NCI-H187 (cell line): ENCODE measurements at regions not wholly inside any gene's neighbourhood (a gene's known extent, or its start where the extent isn't known, plus 50 kb on each side); places are given as distances from the start of the nearest gene placed in this dataset.

Source experiments
- DNase-seq, 2 experiments: peaks; one replicate each; lab custom pipeline; 2025; lab: John Stamatoyannopoulos, UW

DNA sequence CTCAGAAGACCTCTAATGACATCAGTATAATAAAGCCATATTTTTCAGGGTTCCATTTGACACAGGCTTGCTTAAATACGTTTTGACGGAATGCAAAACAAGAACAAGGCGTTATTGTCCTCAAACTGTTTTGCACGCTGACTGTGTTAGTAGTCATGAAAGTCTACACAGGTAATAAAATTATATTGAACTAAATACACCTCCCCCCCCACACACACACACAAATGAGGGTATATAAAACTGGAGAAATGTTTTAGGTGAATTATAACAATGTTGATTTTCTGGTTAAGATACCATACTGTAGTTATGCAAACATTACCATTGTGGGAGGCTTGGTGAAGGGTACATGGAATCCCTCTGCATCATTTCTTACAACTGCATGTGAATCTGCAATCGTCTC is 257.1 kb upstream of the ARRDC4 start:
- DNase-seq = no peak

DNA sequence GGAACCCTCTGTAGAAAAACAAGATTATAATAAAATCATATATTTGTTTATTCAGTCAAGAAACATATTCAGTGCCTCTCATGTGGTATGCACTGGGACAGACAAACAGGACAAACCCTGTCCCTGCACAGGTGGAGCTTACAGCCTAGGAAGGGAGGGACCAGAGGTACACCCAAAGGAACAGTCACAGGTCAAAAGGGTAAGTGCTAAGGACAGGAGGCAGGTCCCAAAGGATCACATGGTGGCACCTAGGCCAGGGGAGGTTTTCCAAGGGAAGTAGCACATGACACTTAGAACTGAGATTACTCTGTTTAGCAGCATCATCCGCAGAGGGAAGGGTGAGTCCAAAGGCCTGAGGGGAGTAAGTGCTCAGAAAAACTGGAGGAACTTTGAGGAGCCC is 254.4 kb upstream of the ARRDC4 start:
- DNase-seq = no peak

DNA sequence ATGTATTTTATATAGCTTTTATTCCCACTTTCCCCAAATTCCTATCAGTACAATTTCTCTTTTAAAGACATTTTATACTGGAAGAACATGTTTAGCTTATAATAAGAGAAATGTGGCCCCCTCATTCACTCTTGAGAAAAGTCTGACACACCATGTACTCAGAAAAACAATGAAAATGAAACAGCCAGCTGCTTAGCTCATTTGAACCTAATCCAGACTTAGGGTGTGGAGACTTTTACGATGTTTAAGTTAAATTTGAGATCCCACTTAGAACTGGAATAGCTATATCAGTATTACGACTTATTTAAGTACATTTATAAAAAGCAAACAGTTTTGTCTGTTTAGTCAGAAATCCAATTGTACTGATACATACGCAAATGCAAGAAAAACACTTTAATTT is 252.3 kb upstream of the ARRDC4 start:
- DNase-seq = no peak

DNA sequence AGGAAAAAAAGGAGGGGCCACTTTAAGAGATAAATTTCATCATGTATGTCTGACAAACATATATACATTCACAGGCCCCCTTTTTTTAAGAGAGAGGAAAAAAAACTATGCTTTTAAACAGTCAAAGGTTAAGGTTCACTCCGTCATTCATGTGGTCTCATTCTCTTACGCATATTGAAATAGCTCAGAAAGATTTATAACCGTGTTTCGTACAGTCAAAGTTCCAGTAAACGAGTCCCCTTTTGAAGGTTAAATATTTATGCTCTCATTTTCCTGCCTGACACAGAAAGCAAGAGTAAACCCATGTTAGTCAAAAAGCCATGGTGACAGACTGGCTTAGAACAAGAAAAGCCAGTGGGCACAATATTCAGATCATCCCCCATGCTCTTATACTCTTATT is 248.0 kb upstream of the ARRDC4 start:
- DNase-seq = no peak

DNA sequence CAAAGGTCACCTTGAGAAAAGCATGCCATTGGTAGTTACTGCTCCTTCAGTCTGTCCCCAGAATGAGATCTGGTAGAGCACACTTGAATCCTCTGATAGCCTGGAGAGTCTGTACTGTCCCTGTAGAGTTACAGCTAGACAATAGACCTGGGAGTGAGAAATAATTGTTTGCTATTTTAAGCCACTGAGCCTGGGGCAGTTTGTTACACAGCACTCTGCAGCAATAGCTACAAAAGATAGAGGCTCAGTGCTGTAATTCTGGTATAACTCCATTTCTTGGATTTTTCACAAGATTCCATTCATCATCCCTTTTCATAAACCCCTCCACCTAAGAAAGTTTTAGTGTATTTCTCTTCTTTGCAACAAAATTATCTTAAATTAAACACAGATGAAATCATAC is 242.7 kb upstream of the ARRDC4 start:
- no peak for DNase-seq

DNA sequence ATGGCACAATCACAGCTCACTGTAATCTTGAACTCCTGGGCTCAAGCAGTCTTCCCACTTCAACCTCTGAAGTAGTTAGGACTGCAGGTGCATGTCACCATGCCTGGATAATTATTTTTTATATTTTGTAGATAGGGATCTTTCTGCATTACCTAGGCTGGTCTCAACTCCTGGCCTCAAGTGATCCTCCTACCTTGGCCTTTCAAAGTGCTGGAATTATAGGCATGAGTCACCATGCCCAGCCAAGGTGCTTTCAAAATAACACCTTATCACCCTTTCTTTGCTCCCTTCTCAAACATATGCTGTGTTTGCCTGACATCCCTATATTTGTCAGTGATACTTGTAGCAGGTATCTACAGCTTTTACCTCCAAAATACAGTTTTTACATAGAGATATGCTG is 242.0 kb upstream of the ARRDC4 start:
- DNase-seq = no peak

DNA sequence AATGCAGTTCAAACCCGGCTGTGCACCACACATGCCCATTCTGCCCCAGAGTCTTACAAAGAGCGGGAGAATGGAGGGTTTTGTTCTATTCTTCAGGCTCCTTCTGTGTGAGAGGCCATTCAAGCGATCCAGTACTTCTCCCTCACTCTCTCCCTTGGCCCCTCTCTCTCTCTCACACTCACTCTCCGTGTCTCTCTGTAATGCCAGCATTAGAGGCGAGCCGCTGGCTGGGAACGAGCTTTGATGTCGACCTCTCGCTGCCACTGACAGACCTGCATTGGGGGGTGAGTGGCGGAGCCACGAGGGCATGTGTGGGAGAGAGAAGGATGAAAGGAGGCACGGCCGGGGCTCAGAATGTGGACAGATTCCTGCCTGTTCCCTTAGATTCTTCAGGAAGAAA is 231.7 kb upstream of the ARRDC4 start:
- DNase-seq = no peak

DNA sequence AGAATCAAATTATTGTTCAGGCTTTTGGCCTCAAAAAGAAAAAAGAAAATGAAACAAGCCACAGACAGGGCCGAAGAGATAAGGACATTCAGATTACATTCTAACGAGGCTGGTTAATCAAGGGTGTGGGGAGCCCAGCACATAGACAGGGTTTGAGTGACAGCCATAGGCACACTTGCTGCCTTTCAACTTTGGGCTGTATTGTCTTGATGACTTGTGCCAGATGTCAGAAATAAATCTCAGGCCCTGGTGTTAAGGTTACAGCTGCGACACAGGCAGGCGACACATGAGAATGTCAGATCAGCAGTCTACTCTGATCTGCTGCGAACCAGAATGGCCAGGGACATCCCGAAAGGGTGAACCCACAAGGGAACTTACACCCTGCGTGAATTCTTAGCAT is 231.2 kb upstream of the ARRDC4 start:
- no peak for DNase-seq

DNA sequence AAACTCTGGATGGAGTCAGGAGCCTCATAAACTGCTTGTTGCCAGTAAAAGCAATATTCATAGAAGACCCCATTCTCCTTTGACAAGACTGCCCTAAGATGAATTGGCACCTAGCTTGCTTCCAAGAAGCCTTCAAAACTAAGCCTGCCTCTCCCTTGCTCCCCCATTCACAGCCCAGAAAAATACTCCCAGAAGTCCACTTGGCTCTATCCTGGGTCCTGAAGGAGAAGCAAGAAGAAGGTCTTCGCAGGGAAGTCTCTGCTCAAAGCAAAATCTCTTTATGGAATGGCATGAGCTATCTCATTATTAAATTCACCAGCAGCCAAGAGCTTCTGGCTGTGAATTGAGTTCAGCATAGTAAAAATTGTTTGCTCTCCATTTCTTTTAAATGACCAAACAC is 230.2 kb upstream of the ARRDC4 start:
- no peak for DNase-seq

DNA sequence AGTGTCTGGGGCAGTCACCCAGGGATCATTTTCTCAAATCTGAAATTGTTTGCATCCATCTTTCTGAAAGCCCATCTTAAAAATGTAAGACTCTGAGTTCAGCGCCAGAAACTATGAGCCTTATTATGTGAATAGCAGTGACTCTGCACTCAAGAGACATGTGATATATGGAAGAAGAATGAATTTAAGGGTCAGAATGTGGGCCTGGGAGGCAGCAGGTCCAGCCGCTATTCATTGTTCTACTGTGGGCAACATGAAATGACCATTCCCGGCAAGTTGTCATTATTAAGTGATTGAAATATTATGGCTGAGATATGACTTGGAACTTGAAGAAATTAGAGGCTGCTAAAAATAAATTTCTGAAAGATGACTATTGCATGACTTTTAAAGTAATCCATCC is 228.6 kb upstream of the ARRDC4 start:
- no peak for DNase-seq

DNA sequence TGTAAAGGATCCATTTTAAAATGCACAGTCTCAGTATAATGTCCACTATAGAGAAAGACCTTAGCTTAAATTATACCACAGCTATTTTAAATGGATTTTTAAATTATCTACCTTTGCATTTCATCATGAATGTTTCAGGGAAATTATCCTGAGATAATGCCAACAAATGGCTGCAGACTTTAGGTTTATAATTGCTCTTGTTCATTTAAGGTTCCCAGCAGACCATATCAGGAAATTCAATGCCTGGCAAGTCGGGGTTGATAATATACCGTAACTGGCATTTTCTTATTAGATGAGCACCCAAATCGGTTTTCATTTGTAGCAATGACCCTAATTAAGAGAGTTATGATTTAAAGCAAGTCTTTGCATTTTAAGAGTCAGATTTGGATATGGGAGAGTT is 227.1 kb upstream of the ARRDC4 start:
- no peak for DNase-seq

DNA sequence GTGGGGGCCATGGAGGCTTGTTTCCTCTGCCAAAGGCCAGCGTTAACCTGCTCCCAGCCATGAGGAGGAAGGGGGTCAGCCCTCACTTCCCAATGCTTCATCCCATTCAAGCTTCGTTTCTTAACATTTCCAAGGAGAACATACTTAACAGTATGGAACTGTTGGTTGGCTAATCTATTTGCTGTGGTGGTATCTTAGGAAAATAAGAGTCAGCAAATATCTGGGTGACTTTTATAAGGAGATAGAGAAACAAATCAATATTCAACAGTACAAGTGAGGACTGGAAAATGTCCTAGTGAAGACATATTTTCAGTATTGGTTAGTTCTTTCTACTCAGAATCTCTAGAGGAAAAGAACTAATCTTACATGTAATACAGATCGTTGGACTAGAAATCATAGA is 223.8 kb upstream of the ARRDC4 start:
- no peak for DNase-seq

DNA sequence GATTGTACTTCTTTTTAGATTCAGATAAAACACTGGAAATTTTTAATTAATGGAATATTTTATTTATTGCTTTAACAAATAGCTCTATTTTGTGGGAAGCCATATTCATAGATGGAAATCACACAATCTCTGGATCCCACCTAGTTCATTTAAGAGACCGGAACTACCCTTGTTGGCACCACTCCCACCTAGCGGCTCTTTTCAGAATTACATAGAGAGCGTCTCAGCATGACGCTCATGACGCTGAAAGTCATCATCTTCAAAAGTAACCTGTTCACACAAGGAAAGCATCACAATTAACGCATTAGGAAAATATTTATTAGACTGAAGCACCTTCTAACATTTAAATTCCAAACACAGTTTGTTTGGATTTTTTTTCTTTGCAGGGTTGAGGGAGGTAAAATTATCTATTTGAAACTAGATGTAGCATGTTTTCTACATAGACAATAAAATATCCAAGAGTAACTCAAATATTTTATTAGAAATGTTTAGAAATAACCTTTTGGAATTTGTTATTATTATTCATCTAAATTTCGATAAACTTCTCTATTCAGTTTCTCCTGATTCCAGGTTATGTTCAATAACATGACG is 214.9 kb upstream of the ARRDC4 start:
- DNase-seq = peak in 1 of 2 experiments; percentile 17

DNA sequence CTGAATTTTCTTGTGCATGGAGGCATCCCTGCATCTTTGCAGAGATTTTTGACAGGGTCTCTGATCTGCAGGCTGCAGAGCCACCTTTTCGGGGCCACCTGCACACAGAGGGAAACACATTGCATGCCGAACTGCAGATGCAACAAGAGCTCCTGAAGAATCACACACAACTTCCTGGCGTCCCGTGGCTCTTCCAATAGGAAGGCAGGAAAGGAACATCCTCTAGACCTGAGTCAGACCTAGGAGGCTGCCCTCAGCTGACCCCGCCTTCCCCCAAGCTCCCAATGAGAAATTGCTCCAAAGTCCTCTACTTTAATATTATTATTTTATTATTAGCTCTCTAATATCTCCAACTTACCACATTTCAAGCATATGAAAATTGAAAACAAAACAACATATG is 213.2 kb upstream of the ARRDC4 start:
- DNase-seq = no peak

DNA sequence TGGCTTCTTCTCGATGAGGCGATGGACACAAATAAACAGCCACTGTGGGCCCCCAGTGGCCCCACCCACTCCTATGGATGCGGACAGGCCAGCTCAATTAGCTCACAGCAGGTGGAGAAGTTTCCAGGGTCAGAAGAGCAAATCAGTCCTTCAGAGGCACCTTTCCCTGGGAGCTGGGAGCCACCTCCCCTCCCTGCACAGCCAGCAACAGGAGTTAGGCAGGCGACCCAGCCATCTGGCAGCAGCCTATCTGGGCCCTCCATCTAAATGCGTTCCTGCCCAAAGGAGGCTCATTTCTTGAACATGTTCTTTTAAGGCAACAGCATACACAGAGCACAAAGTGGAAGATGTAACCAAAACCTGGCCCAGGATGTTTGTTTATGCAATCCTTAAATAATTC is 211.9 kb upstream of the ARRDC4 start:
- no peak for DNase-seq

DNA sequence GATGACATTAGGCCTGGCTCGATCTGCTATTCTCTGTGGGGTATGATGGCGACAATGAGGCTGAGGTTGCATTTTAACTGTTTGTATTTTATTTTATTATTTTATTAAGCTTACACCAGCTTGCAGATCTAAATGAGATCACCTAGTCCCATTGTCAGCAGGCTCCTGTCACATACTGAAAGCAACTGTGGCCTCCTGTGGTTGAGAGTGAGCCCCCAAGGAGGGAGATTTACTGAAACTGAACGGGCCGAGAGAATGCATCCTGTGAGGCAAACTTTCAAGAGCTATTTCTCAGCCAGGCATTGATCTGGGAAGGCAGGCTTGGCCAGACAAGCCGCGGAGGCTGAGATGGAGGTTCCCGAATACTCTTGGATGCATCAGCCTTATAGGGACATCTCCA is 210.4 kb upstream of the ARRDC4 start:
- DNase-seq = no peak

DNA sequence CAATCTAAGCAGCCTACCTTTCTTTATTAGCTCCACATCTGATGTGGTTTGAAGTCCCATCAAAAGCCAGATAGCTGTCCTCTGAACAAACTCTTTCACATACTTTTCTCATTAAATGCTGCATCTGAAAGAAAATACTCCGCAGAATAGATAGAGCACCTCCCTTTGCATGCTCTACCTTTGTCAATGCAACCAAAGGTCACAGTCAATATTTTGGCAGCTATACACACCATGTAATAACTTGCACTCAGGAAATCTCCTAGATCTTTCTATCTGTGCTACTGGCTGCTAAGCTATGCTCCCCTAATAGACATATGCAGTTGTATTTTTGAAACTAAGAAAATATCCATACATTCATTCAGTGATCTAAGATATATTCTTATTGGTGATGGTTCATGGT is 204.8 kb upstream of the ARRDC4 start:
- DNase-seq = no peak

DNA sequence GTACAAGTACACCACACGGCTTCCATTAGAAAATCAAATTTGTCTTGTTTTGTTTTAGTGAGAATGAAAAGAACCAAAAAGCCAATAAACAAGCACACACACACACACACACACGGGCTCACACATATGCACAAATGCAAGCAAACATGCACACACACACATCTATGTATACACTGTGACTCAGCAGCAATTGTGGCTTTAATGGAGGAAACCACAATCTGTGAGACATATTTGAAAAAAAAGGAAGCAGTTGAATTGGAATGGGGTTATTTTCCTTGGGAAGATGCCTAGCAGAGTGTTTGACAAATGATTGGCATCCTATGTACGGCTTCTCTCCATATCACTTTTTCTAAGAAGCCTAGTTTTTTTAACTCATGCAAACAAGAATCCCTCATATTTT is 201.1 kb upstream of the ARRDC4 start:
- no peak for DNase-seq

DNA sequence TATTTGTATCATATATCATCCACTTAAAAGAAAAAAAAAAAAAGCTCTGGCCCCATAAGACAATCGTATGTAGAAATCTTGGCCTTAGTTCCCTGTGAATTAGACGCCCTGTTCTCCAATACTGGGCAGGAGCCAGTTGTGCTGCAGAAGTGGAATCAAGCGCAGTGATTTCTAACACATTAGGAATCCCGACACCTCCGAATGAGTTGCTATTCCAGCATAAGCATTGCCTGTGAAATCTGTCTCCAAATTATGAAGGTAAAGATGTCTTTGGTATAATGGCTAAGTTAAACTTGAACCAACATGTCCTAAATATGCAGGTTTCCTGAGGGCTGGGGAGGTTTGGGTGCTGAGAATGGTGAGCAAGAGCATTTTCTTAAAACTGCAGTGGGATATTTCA is 199.4 kb upstream of the ARRDC4 start:
- no peak for DNase-seq

DNA sequence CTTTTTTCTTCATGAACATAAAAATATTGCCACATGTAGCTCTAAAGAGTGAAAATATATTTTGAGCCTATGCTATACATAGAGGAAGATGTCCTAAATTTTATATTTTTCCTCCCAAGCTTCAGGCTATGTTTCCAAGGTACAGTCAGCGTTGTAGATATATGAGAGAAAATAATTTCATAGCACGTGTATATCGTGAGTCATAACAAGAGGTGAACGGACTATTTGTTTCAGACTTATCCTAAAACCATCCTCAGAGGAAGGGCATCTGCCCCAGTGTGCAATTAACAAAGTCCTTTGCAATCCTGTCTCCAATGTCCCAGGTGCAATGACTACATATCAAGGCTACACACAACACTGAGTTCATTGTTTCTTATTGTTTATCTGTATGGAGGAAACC is 177.3 kb upstream of the ARRDC4 start:
- DNase-seq = no peak

DNA sequence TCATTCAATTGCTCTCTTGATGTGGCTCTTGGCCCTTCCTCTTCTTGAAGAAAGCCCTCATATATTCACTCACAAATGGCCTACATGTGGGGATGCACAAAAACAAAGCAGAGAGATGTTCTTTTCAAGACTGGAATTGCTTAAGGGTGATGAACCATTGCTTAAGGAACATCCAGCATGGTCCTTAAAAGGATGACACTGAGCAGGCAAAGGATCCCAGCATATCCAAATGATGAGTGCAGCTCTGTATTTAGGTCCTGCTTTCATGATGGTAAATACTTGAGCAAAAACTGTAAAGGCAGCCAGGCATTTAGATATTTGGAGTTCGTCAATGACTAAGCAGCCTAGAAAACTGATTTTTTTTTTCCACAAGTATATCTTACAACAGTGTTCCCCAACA is 173.8 kb upstream of the ARRDC4 start:
- no peak for DNase-seq

DNA sequence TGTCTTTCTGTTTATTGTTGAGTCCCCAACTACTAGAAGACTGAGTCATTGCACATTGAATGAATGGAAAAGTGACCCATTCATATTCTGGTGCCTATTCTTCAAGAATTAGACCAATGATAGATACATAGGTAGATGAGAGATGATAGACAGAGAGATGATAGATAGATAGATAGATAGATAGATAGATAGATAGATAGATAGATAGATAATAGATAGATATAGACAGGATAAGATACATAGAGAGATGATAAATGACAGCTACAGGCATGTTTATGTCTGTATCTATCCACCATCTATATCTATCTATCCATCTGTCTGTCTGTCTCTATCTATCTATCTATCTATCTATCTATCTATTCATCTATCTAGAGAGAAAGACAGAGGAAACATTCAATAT is 170.3 kb upstream of the ARRDC4 start:
- no peak for DNase-seq

DNA sequence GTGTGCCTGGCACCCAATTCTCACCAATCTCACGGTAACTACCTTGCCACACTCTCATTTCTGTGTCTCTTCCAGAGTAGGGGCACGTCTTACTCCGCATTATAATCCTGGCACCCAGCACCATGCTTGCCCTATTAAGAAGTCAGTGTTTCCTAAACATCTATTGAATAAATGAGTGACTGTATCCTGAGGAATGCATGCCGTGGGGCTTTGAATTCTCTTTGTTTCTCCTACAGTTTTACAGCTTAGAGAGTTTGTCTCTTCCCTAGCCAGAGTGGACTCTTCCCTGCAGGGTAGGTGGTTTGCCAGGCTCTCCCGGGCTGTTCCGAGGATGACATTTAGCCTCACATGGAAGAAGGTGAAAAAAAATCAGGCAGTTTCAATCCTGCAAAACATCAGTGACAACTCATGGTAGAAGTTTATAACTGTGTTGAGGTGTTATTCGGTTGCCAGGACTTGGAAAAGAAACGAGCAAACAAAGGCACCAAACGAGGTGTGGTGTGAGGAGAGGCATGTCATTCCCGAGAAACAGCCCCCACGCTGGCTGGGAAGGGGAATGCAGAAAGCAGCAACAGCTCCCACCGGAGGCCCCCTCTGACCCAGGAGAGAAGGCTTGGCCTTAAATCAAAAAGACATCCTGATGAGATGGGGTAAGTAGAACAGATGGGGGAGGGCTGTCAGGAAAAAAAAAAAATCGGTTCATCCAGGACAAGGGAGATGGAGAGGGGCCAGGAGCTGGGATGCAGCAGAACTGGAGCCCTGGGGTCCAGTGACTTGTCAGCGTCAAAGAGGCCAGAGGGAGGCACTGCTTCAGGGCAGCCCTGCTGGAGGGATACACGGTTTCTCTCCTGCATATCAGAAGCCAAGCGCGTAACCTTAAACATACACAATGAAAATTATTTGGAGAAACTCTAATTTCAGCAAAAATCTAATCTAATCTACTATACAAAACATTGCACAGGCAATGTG is 168.4 kb upstream of the ARRDC4 start:
- DNase-seq = no peak

DNA sequence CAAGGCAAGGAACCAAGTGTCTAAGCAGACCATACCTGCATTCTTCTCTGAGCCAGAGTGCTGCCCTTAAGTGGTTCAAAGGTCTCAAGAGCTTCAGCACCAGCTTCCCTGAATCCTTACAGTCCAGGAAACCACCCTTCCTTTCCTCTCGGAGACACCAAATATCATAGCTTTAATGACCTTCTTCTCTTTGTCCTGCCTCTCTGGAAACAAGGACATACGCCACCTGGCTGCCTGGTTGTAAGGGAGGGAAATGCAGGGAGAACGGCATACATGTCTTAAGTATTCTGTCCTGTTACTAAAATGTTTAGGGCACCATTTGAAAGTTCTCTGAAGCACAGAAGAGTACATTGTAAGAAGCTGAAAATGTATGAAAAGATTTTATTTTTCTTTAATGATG is 155.6 kb upstream of the ARRDC4 start:
- no peak for DNase-seq
